Skeletal muscle tissue (tissue), 3 donors: ENCODE measurements at regions not wholly inside any gene's neighbourhood (a gene's known extent, or its start where the extent isn't known, plus 50 kb on each side); places are given as distances from the start of the nearest gene placed in this dataset.
A peak's percentile ranks its signal among the peaks of the same experiment; 100 is the strongest.

Source experiments
- H3K27ac ChIP-seq: one replicate; pipeline ENCODE4 v1.7.0; 2013; ENCODE audit warnings: mild to moderate bottlenecking, low read depth, low read length, inconsistent platforms
- H3K27me3 ChIP-seq, 3 donors: one replicate each; pipeline ENCODE4 v1.7.0; 2013; ENCODE audit warnings: low read length in 3 of 3; ENCODE audit not compliant: control insufficient read depth in 3 of 3, insufficient read depth in 3 of 3
- H3K36me3 ChIP-seq, 3 donors: one replicate each; pipeline ENCODE4 v1.7.0; 2013; ENCODE audit warnings: low read length in 3 of 3; ENCODE audit not compliant: control insufficient read depth in 3 of 3, insufficient read depth in 3 of 3
- H3K4me1 ChIP-seq, 3 donors: one replicate each; pipeline ENCODE4 v1.7.0; 2013; ENCODE audit warnings: low read length in 3 of 3, mild to moderate bottlenecking in 3 of 3; ENCODE audit not compliant: control insufficient read depth in 3 of 3, insufficient read depth in 3 of 3
- H3K4me3 ChIP-seq, 3 donors: one replicate each; pipeline ENCODE4 v1.7.0; 2013; ENCODE audit warnings: low read length in 3 of 3
- H3K9ac ChIP-seq, 3 donors: one replicate each; pipeline ENCODE4 v1.7.0; 2013; ENCODE audit warnings: low read length in 3 of 3, mild to moderate bottlenecking in 3 of 3, moderate library complexity in 2 of 3, low read depth in 1 of 3
- H3K9me3 ChIP-seq, 3 donors: one replicate each; pipeline ENCODE4 v1.7.0; 2013; ENCODE audit warnings: low read length in 3 of 3; ENCODE audit not compliant: control insufficient read depth in 3 of 3
- donor health status: Osteomylitis.

DNA sequence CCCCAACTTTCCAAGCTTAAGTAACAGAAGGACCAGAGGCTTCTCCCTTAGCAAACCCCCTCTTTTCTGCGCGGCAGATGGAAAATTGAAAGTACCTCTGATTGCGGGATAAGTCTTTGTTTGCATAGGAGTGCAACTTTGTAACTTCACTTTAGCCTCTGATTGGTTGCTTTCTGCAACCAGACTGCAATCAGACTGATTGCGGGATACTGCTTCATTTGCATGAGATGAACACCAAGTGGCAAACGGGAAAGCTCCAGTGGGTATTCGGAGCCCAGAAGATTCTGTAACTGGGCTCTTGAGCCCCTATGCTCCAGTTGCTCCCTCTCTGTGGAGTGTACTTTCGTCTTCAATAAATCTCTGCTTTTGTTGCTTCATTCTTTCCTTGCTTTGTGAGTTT is 260.6 kb downstream of the BAMBI start:
- Histone ChIP-seq H3K4me3 (no peak overlapping the region), H3K4me1 (peaks cover 8 to 14% (median 12%) of the 10 kb centered on the region in 3 donors), H3K9ac (no peak overlapping the region), H3K9me3 (no peaks in the 10 kb centered on the region), H3K27ac (no peak overlapping the region), H3K36me3 (no peaks in the 10 kb centered on the region), H3K27me3 (no peaks in the 10 kb centered on the region)

DNA sequence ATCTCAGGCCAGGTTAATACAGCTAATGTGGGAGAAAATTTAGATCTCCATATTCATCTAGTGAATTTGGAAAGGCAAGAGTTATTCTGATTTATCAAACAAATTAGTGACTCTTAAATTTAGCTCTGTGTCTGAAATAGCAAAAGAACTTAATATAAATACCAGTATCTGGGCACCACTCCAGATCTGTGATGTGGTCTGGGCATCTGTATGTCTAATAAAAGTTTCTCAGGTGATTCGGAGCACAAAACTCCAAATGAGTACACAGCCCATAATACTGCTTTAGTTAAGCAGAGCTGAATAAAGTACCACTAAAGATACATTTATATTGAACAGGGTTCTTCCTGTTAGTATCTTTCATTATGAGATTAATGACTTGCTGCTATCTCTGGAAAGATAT is 261.4 kb downstream of the BAMBI start:
- Histone ChIP-seq H3K36me3 (no peaks in the 10 kb centered on the region), H3K27ac (no peak overlapping the region), H3K9me3 (no peaks in the 10 kb centered on the region), H3K4me3 (no peak overlapping the region), H3K4me1 (peaks cover 8 to 14% (median 12%) of the 10 kb centered on the region in 3 donors), H3K27me3 (no peaks in the 10 kb centered on the region), H3K9ac (no peak overlapping the region)

DNA sequence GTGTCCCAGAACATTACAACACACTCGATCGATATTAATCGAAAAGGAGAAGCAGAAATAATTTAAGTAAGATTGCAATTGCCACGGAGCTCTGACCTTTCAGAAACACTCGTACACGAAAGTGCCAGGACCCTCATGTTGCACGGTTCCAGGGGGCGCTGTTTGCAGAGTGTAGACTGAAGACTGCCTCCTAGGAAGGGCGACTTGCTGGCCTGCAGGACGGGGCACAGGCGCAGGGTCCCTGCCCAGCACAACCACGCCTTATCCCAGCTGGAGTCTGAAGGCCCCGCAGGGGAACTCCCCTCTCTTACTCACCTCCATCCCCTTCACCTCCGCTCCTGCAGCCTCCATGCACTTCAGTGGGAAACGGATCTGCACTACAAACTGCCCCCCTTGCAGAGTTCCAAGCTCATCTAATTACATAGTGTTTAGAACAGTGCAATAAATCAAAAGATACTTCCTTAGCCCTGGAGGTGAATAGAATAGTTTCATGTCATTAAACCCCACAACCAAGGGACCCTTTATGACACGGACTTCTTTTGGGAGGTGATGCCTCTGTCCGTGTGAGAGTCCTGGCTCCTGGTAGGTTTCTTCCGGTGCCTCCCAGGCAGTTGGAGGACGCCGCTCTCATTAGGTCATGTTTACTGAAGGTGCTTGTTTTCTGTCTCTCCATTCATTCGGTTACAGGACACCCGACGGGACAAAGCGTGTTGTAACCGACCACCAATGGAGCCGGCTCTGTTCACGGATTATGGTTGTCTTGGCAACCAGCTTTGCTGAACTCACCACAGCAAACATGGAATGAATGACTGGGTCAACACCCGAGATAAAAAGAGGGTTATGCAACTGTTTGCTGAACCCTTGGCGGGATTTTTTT is 262.2 kb downstream of the BAMBI start:
- H3K4me3 ChIP-seq = peak overlapping the region; percentile 28 to 52 (median 38)

DNA sequence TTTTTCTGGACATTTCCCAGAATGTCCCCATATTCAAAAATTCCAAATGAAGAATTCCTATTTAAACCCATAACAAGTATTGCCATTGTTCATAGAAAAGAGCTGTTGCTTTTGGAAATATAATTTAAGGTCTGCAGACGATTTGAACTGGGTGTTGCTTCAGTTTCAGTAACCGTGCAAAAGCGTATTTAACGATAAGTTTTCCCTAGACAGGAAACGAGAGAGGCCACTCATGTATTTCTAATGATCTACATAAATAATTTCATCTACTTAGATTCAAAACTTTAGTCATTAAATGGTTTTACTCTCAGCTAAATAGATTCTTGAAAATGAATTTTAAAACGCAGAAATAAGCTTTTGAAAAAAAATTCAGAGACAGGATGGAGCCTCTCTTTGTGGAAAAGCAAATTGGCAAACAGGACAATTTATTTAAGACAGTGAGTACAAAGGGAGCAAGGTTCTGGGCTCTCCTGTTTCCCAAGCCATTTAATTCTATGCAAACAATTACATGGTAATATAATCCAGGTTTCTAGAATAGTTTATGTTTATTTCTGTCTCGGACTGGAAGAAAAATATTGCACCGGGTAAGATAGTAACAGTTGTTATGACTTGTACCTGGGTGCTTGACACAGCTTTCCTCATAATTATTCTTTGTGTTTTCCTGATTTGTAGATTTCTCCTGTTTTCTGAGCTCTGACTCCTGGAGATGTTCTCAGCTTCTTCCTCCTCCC is 263.0 kb downstream of the BAMBI start:
- peaks cover 8 to 14% (median 12%) of the 10 kb centered on the region in 3 donors for H3K4me1 ChIP-seq
- H3K4me3 ChIP-seq = peak overlapping the region in 1 of 3 donors; percentile 38
- peak overlapping the region in 1 of 3 donors; percentile 22 for H3K9ac ChIP-seq
- H3K36me3 ChIP-seq = no peaks in the 10 kb centered on the region
- peaks cover 0 to 4% (median 0%) of the 10 kb centered on the region in 3 donors for H3K9me3 ChIP-seq
- H3K27ac ChIP-seq = no peak overlapping the region
- H3K27me3 ChIP-seq = no peaks in the 10 kb centered on the region

More for the DNA sequence above, 262.2 kb downstream of the BAMBI start:
- H3K27ac ChIP-seq = no peak overlapping the region
- H3K4me1 ChIP-seq = peaks cover 8 to 14% (median 12%) of the 10 kb centered on the region in 3 donors
- no peaks in the 10 kb centered on the region for H3K36me3 ChIP-seq
- H3K27me3 ChIP-seq = no peaks in the 10 kb centered on the region
- H3K9ac ChIP-seq = no peak overlapping the region
- H3K9me3 ChIP-seq = peaks cover 0 to 3% (median 0%) of the 10 kb centered on the region in 3 donors

DNA sequence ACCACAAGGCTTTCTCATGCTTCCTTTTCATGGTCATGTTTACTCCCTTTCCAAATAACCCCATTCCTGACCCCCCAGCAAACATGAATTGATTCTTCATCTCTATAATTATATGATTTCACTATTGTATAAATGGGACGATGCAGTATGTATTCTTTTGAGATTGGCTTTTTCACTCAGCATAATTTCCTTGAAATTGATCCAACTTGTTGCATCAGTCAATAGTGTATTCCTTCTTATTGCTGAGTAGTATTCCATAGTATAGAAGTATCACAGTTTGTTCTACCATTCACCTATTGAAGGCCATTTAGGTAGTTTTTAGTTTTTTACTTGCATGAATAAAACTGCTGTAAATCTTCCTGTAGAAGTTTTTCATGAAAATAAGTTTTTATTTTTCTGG is 264.7 kb downstream of the BAMBI start:
- Histone ChIP-seq H3K27ac (no peak overlapping the region), H3K9me3 (peaks cover 0 to 4% (median 0%) of the 10 kb centered on the region in 3 donors), H3K36me3 (no peaks in the 10 kb centered on the region), H3K4me3 (no peak overlapping the region), H3K9ac (no peak overlapping the region), H3K27me3 (no peaks in the 10 kb centered on the region), H3K4me1 (peaks cover 8 to 14% (median 12%) of the 10 kb centered on the region in 3 donors)

DNA sequence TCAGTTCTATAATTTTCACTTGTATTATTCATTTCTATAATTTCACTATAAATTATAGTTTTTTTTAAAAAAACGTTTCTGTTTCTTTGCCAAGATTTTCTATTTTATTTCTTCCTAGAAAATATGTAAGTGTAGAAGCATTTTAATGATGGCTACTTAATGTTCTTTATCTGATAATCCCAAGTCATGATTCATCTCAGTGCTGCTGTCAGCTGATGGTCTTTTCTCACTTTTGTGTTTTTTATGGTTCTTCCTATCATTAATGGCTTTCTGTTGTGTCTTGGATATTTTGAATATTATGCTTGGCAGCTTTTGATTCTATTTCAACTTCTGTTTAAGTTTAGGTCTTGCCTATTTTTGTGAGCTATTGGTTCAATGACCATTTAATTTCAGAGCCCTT is 268.6 kb downstream of the BAMBI start:
- Histone ChIP-seq H3K9ac (no peak overlapping the region), H3K4me1 (peaks cover 0 to under 1% (median 0%) of the 10 kb centered on the region in 3 donors)

DNA sequence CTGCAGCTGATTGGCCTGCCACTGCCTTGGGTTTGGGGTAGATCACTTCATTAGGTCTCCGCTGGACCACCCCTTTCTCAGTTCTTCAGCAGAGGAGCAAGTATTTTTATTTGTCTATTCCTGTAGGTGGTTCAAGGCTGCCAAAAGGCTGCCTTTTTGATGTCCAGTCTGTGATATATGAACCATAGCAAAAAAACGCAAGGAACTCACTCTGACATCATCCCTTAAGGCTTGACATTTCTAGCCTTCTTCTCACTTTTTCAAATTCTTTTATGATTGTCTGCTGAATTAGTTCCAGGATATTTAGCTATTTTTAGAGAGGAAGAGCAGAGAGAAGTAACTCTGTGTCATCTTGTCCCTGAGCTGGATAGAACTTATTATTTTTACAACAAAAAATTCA is 269.2 kb downstream of the BAMBI start:
- H3K27ac ChIP-seq = no peak overlapping the region

More for the DNA sequence above, 268.6 kb downstream of the BAMBI start:
- no peaks in the 10 kb centered on the region for H3K27me3 ChIP-seq
- H3K4me3 ChIP-seq = no peak overlapping the region
- H3K27ac ChIP-seq = no peak overlapping the region
- no peaks in the 10 kb centered on the region for H3K36me3 ChIP-seq
- H3K9me3 ChIP-seq = peaks cover 0 to 4% (median 4%) of the 10 kb centered on the region in 3 donors

DNA sequence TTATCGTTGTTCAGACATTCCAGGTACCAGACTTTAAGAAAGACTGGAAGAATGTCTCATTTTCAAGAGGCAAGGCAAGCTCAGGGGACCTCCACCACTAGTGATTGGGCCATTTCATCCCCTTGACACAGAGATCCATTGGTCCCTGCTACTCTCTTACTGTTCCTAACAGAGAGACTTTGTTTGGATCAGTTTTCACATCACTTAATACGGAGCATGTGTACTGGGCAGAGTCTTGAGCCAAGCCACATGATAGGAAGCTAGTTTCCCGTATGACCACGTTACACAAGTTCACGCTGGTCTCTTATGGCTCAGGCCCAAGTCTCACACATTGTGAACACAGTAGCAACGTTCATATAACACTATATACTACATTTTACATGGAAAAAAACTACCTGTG is 269.9 kb downstream of the BAMBI start:
- H3K4me1 ChIP-seq = no peaks in the 10 kb centered on the region
- H3K36me3 ChIP-seq = no peaks in the 10 kb centered on the region
- H3K4me3 ChIP-seq = no peak overlapping the region
- no peaks in the 10 kb centered on the region for H3K27me3 ChIP-seq
- H3K9me3 ChIP-seq = peaks cover 0 to 4% (median 4%) of the 10 kb centered on the region in 3 donors
- H3K27ac ChIP-seq = no peak overlapping the region
- no peak overlapping the region for H3K9ac ChIP-seq

More for the DNA sequence above, 269.2 kb downstream of the BAMBI start:
- Histone ChIP-seq H3K36me3 (no peaks in the 10 kb centered on the region), H3K9ac (no peak overlapping the region), H3K9me3 (peaks cover 0 to 4% (median 4%) of the 10 kb centered on the region in 3 donors), H3K4me1 (no peaks in the 10 kb centered on the region), H3K27me3 (no peaks in the 10 kb centered on the region), H3K4me3 (no peak overlapping the region)

DNA sequence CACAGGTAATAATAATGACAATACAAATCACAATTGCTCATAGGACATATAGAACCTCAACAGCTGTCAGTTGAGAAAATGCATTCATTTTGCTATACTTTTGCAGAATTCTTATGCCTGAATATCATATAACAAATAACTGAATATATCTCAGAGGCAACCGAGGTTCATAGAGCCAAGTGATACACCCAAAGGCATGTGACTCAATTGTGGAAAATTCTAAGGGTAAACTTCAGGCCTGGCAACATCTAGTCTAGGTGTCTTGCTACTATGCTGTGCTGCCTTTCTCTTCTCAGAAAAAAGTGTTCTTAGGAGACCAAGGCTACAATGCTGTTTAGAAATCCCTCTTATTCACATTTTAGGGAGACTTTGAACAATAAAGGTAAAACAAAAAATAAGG is 270.7 kb downstream of the BAMBI start:
- no peaks in the 10 kb centered on the region for H3K4me1 ChIP-seq
- H3K4me3 ChIP-seq = no peak overlapping the region
- no peak overlapping the region for H3K9ac ChIP-seq
- no peaks in the 10 kb centered on the region for H3K27me3 ChIP-seq
- H3K9me3 ChIP-seq = peaks cover 0 to 4% (median 4%) of the 10 kb centered on the region in 3 donors
- no peaks in the 10 kb centered on the region for H3K36me3 ChIP-seq
- H3K27ac ChIP-seq = no peak overlapping the region
